GM21576 (cell line): ENCODE measurements at regions not wholly inside any gene's neighbourhood (a gene's known extent, or its start where the extent isn't known, plus 50 kb on each side); places are given as distances from the start of the nearest gene placed in this dataset.
"Not testable (repeated sequence)": the region's sequence is repeated elsewhere in the genome, so short reads cannot be mapped to it uniquely, and the experiment has no call there.

ENCODE experiments used
- ATAC-seq: cut with Tn5 transposase; IDR thresholded peaks from one replicate; pipeline ENCODE4 v1.9.1; 2021; ENCODE audit warnings: mild to moderate bottlenecking, moderate library complexity; ENCODE audit not compliant: unreplicated experiment

- no peak for ATAC-seq
These were observed 739.2 kb downstream of the BRINP1 start for GRCh38 chr9:118630079-118630478.

- no peak for ATAC-seq
These were observed 738.2 kb downstream of the BRINP1 start for GRCh38 chr9:118630931-118631595.

- no peak for ATAC-seq
These were observed 737.3 kb downstream of the BRINP1 start for GRCh38 chr9:118631956-118632355.

GRCh38 chr9:118635416-118635815 lies 733.8 kb downstream of the BRINP1 start:
- ATAC-seq, result no peak

- no peak for ATAC-seq
These were observed 731.6 kb downstream of the BRINP1 start for GRCh38 chr9:118637681-118638080.

GRCh38 chr9:118640836-118641560 lies 728.2 kb downstream of the BRINP1 start:
- no peak for ATAC-seq

- ATAC-seq, result no peak
These were observed 726.1 kb downstream of the BRINP1 start for GRCh38 chr9:118643118-118643517.

- no peak for ATAC-seq
These were observed 725.2 kb downstream of the BRINP1 start for GRCh38 chr9:118644066-118644465.

GRCh38 chr9:118647331-118647730 lies 721.9 kb downstream of the BRINP1 start:
- no peak for ATAC-seq

GRCh38 chr9:118650417-118650816 lies 718.8 kb downstream of the BRINP1 start:
- ATAC-seq, result no peak

- no peak for ATAC-seq
These were observed 717.7 kb downstream of the BRINP1 start for GRCh38 chr9:118651511-118651910.

- ATAC-seq, result no peak
These were observed 717.0 kb downstream of the BRINP1 start for GRCh38 chr9:118652258-118652657.

- ATAC-seq, result no peak
These were observed 716.3 kb downstream of the BRINP1 start for GRCh38 chr9:118652912-118653311.

GRCh38 chr9:118659011-118659410 lies 710.2 kb downstream of the BRINP1 start:
- ATAC-seq, result no peak

GRCh38 chr9:118665226-118665919 lies 703.9 kb downstream of the BRINP1 start:
- ATAC-seq, result no peak

GRCh38 chr9:118670011-118670953 lies 699.0 kb downstream of the BRINP1 start:
- ATAC-seq, result no peak

GRCh38 chr9:118674942-118675341 lies 694.3 kb downstream of the BRINP1 start:
- ATAC-seq, result no peak

- not testable (repeated sequence) for ATAC-seq
These were observed 691.1 kb downstream of the BRINP1 start for GRCh38 chr9:118677936-118678653.

- ATAC-seq, result no peak
These were observed 682.3 kb downstream of the BRINP1 start for GRCh38 chr9:118686959-118687358.

- ATAC-seq, result no peak
These were observed 680.0 kb downstream of the BRINP1 start for GRCh38 chr9:118689280-118689679.
